ENCODE measurements at regions not wholly inside any gene's neighbourhood (a gene's known extent, or its start where the extent isn't known, plus 50 kb on each side); places are given as distances from the start of the nearest gene placed in this dataset.

GRCh38 chr9:118533850-118534249 is 829.6 kb downstream of the TLR4 start:
- no peaks in the 10 kb centered on the region for H3K36me3 Mint-ChIP-seq (ENCODE audit: low read depth)
- H3K27ac Mint-ChIP-seq = no peak overlapping the region

GRCh38 chr9:118536153-118536552 is 832.0 kb downstream of the TLR4 start:
- Mint-ChIP-seq H3K9me3 (no peaks in the 10 kb centered on the region), H3K36me3 (ENCODE audit: low read depth) (no peaks in the 10 kb centered on the region), H3K4me1 (ENCODE audit: low read depth) (no peaks in the 10 kb centered on the region), H3K27ac (no peak overlapping the region), H3K27me3 (ENCODE audit: low read depth) (no peaks in the 10 kb centered on the region), H3K4me3 (no peak overlapping the region)
- no peak for DNase-seq
- intact Hi-C loops (cut with micrococcal nuclease) = no loop called here
- CTCF ChIA-PET = no interaction called here

More at GRCh38 chr9:118533850-118534249, 829.6 kb downstream of the TLR4 start:
- CTCF ChIA-PET = interaction anchor here (0.6 kb wide), 1 partner anchor 506 kb away, joined by 3 read pairs; no protein-coding TSS in a partner anchor
- Mint-ChIP-seq H3K27me3 (ENCODE audit: low read depth) (no peaks in the 10 kb centered on the region), H3K4me1 (ENCODE audit: low read depth) (no peaks in the 10 kb centered on the region), H3K9me3 (no peaks in the 10 kb centered on the region), H3K4me3 (no peak overlapping the region)
- intact Hi-C loops (cut with micrococcal nuclease) = no loop called here
- DNase-seq = no peak

GRCh38 chr9:118538959-118539358 is 830.3 kb downstream of the BRINP1 start:
- CTCF ChIA-PET = no interaction called here
- Mint-ChIP-seq H3K4me3 (no peak overlapping the region), H3K27me3 (ENCODE audit: low read depth) (no peaks in the 10 kb centered on the region), H3K9me3 (no peaks in the 10 kb centered on the region), H3K27ac (no peak overlapping the region), H3K4me1 (ENCODE audit: low read depth) (no peaks in the 10 kb centered on the region), H3K36me3 (ENCODE audit: low read depth) (no peaks in the 10 kb centered on the region)
- intact Hi-C loops (cut with micrococcal nuclease) = no loop called here
- DNase-seq = no peak

DNA sequence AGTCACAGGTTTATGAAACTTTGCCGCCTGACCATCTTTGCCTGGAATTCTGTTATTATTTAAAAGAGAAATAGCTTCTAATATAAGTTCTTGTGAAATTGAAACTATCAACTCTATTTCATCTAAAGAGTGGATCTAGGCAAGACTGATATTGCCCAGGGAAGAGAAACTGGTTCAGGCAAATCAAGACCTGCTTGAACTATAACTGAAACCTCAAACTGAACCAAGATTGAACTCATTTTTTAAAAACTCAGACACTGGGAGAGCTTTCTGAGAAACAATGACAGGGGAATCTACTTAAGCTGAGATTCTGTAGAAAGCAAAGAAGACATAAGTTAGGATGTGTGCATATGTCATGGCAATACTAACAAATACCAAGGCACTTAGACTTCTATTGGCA is 815.8 kb downstream of the BRINP1 start:
- H3K9me3 Mint-ChIP-seq = peaks cover 6% of the 10 kb centered on the region

GRCh38 chr9:118554987-118555386 is 814.2 kb downstream of the BRINP1 start:
- Mint-ChIP-seq H3K36me3 (ENCODE audit: low read depth) (no peaks in the 10 kb centered on the region), H3K4me3 (no peak overlapping the region), H3K27ac (no peak overlapping the region), H3K9me3 (peaks cover 6% of the 10 kb centered on the region), H3K4me1 (ENCODE audit: low read depth) (no peaks in the 10 kb centered on the region), H3K27me3 (ENCODE audit: low read depth) (no peaks in the 10 kb centered on the region)
- intact Hi-C loops (cut with micrococcal nuclease) = no loop called here
- no peak for DNase-seq
- CTCF ChIA-PET = no interaction called here

More for the DNA sequence above, 815.8 kb downstream of the BRINP1 start:
- intact Hi-C loops (cut with micrococcal nuclease) = no loop called here
- Mint-ChIP-seq H3K36me3 (ENCODE audit: low read depth) (no peaks in the 10 kb centered on the region), H3K27me3 (ENCODE audit: low read depth) (no peaks in the 10 kb centered on the region), H3K4me1 (ENCODE audit: low read depth) (no peaks in the 10 kb centered on the region), H3K4me3 (no peak overlapping the region), H3K27ac (no peak overlapping the region)
- DNase-seq = no peak
- CTCF ChIA-PET = no interaction called here

- CTCF ChIA-PET = no interaction called here
- Mint-ChIP-seq H3K9me3 (peaks cover 6% of the 10 kb centered on the region), H3K4me3 (no peak overlapping the region), H3K27me3 (ENCODE audit: low read depth) (no peaks in the 10 kb centered on the region), H3K4me1 (ENCODE audit: low read depth) (no peaks in the 10 kb centered on the region), H3K36me3 (ENCODE audit: low read depth) (no peaks in the 10 kb centered on the region), H3K27ac (no peak overlapping the region)
- intact Hi-C loops (cut with micrococcal nuclease) = no loop called here
- DNase-seq = no peak
Measured at GRCh38 chr9:118558026-118558425, 811.2 kb downstream of the BRINP1 start.

GRCh38 chr9:118558891-118559290 is 810.3 kb downstream of the BRINP1 start:
- intact Hi-C loops (cut with micrococcal nuclease) = no loop called here
- no peak overlapping the region for H3K27ac Mint-ChIP-seq
- H3K36me3 Mint-ChIP-seq (ENCODE audit: low read depth) = no peaks in the 10 kb centered on the region
- H3K9me3 Mint-ChIP-seq = peaks cover 6% of the 10 kb centered on the region
- CTCF ChIA-PET = no interaction called here
- no peak for DNase-seq
- no peaks in the 10 kb centered on the region for H3K27me3 Mint-ChIP-seq (ENCODE audit: low read depth)
- no peaks in the 10 kb centered on the region for H3K4me1 Mint-ChIP-seq (ENCODE audit: low read depth)
- H3K4me3 Mint-ChIP-seq = no peak overlapping the region

DNA sequence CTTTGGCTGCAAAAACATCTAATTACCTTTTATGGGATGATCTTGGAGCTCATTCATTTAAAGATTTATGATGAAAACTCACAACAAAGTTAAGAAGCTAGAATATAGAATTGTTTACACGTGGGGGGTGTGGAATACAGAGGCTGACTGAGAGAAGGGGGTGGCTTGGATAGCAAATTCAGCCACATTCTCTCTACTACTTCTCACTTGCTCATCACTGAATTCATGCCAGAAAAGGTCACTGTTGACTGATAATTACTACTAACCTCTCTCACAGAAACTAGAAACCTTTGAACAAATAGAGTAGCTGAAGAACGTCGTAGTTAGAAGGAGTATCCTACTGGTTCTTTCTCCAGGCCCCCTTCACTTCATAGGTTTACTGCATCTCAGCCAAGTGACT is 808.2 kb downstream of the BRINP1 start:
- intact Hi-C loops (cut with micrococcal nuclease) = no loop called here
- Mint-ChIP-seq H3K9me3 (peaks cover 6% of the 10 kb centered on the region), H3K36me3 (ENCODE audit: low read depth) (no peaks in the 10 kb centered on the region), H3K27me3 (ENCODE audit: low read depth) (no peaks in the 10 kb centered on the region), H3K4me1 (ENCODE audit: low read depth) (no peaks in the 10 kb centered on the region), H3K4me3 (no peak overlapping the region), H3K27ac (no peak overlapping the region)
- DNase-seq = no peak
- CTCF ChIA-PET = no interaction called here

DNA sequence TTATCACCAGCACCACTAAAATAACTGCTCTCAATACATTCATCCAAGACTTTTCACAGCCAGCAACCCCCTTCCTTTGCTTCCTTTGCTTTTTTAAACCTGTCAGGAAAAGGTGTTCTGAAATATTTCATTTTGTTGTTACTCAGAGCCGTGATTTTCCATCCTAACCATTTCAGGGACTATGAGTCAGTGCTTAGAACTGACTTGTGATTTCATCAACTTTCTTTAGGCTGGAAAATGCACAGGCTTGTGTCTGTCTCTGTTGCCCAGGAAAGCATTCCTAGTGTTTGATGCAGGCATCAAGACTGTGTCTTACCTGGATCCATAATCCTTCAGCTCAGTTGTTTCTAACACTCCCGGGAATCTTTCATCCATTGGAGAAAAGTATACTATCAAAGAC is 805.6 kb downstream of the BRINP1 start:
- no peak overlapping the region for H3K27ac Mint-ChIP-seq
- no peaks in the 10 kb centered on the region for H3K27me3 Mint-ChIP-seq (ENCODE audit: low read depth)
- H3K4me3 Mint-ChIP-seq = no peak overlapping the region
- no peaks in the 10 kb centered on the region for H3K4me1 Mint-ChIP-seq (ENCODE audit: low read depth)
- peaks cover 1% of the 10 kb centered on the region for H3K9me3 Mint-ChIP-seq
- intact Hi-C loops (cut with micrococcal nuclease) = no loop called here
- CTCF ChIA-PET = no interaction called here
- H3K36me3 Mint-ChIP-seq (ENCODE audit: low read depth) = no peaks in the 10 kb centered on the region
- DNase-seq = no peak

DNA sequence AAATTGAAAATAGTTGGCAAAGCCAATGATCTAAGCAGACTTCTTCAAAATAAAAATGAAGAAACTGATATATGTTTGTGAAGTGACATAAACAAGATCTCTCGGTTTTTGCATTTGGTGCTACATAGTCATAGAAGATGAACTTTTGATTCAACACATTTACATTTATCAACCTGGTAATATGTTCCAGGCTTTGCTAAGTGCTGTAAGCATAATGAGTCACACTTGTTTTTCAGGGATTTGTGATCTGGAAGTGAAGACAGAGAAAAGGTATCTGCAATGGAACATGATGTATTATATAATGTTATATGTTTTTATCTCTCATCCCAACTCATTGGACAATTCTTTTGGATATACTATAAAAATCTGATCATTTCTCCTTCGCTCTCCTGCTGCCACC is 801.4 kb downstream of the BRINP1 start:
- no peaks in the 10 kb centered on the region for H3K36me3 Mint-ChIP-seq (ENCODE audit: low read depth)
- H3K4me3 Mint-ChIP-seq = no peak overlapping the region
- H3K4me1 Mint-ChIP-seq (ENCODE audit: low read depth) = no peaks in the 10 kb centered on the region
- no peaks in the 10 kb centered on the region for H3K27me3 Mint-ChIP-seq (ENCODE audit: low read depth)
- H3K27ac Mint-ChIP-seq = no peak overlapping the region
- intact Hi-C loops (cut with micrococcal nuclease) = no loop called here
- H3K9me3 Mint-ChIP-seq = peaks cover 1% of the 10 kb centered on the region
- no peak for DNase-seq
- CTCF ChIA-PET = no interaction called here

- no peak overlapping the region for H3K4me3 Mint-ChIP-seq
Measured at GRCh38 chr9:118568704-118569103, 800.5 kb downstream of the BRINP1 start.

GRCh38 chr9:118569148-118569547 is 800.1 kb downstream of the BRINP1 start:
- CTCF ChIA-PET = no interaction called here
- peaks cover 1% of the 10 kb centered on the region for H3K9me3 Mint-ChIP-seq
- H3K27me3 Mint-ChIP-seq (ENCODE audit: low read depth) = no peaks in the 10 kb centered on the region
- no peak overlapping the region for H3K4me3 Mint-ChIP-seq
- intact Hi-C loops (cut with micrococcal nuclease) = no loop called here
- no peaks in the 10 kb centered on the region for H3K36me3 Mint-ChIP-seq (ENCODE audit: low read depth)
- no peaks in the 10 kb centered on the region for H3K4me1 Mint-ChIP-seq (ENCODE audit: low read depth)
- no peak for DNase-seq
- no peak overlapping the region for H3K27ac Mint-ChIP-seq

More at GRCh38 chr9:118568704-118569103, 800.5 kb downstream of the BRINP1 start:
- Mint-ChIP-seq H3K27ac (no peak overlapping the region), H3K4me1 (ENCODE audit: low read depth) (no peaks in the 10 kb centered on the region), H3K27me3 (ENCODE audit: low read depth) (no peaks in the 10 kb centered on the region), H3K36me3 (ENCODE audit: low read depth) (no peaks in the 10 kb centered on the region), H3K9me3 (peaks cover 1% of the 10 kb centered on the region)
- CTCF ChIA-PET = no interaction called here
- DNase-seq = no peak
- intact Hi-C loops (cut with micrococcal nuclease) = no loop called here

DNA sequence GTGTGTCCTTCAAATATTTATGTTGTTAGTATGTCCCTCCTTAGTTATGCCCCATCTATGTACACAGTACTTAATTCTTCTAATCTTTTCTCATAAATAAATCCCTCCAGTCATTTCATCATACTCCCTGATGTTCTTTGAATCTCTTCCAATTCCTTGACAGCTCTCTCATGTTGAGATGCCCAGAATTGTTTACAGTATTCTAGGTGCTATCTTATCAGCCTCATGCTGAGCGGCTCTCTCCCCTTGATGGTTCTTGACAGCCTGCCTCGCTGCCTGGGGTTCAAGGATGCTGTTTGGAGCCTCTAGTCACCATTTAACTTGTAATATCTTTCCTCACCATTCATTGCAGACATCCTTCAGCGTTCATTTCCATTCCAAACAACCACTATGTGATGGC is 799.2 kb downstream of the BRINP1 start:
- H3K27ac Mint-ChIP-seq = no peak overlapping the region
- peaks cover 5% of the 10 kb centered on the region for H3K9me3 Mint-ChIP-seq
- CTCF ChIA-PET = no interaction called here
- intact Hi-C loops (cut with micrococcal nuclease) = no loop called here
- no peaks in the 10 kb centered on the region for H3K4me1 Mint-ChIP-seq (ENCODE audit: low read depth)
- no peak overlapping the region for H3K4me3 Mint-ChIP-seq
- H3K36me3 Mint-ChIP-seq (ENCODE audit: low read depth) = no peaks in the 10 kb centered on the region
- no peaks in the 10 kb centered on the region for H3K27me3 Mint-ChIP-seq (ENCODE audit: low read depth)
- DNase-seq = no peak

All from activated naive CD4-positive, alpha-beta T cell treated with anti-CD3 and anti-CD28 coated beads for 36 hours (primary cell).